ENCODE measurements at regions not wholly inside any gene's neighbourhood (a gene's known extent, or its start where the extent isn't known, plus 50 kb on each side); places are given as distances from the start of the nearest gene placed in this dataset.

- peak overlapping the region; percentile 49 for H3K4me2 ChIP-seq (ENCODE audit: control insufficient read depth, extremely low read depth, insufficient read depth, low read depth, low read length)
- dilution Hi-C loops (cut with MboI; ENCODE audit: extremely low pct_ligation_motif_present, low sequenced_read_pairs), result no loop called here
- peak overlapping the region; percentile 78 for H3K27ac ChIP-seq (ENCODE audit: control insufficient read depth, insufficient read depth, low read length)
- H3K9me1 ChIP-seq (ENCODE audit: control insufficient read depth, extremely low read depth, insufficient read depth, low read length), result no peaks in the 10 kb centered on the region
- H2AFZ ChIP-seq (ENCODE audit: control insufficient read depth, low read length), result no peak overlapping the region
- H3K36me3 ChIP-seq (ENCODE audit: control insufficient read depth in 2 of 2, extremely low read depth in 1 of 2, insufficient read depth in 2 of 2, low read length in 2 of 2), result no peaks in the 10 kb centered on the region
- no peaks in the 10 kb centered on the region for H3K9me3 ChIP-seq (ENCODE audit: control insufficient read depth, low read depth, low read length)
- H3K9ac ChIP-seq (ENCODE audit: control insufficient read depth, extremely low read depth, insufficient read depth, low read length), result no peak overlapping the region
- no peak overlapping the region for H3K4me3 ChIP-seq (ENCODE audit: control insufficient read depth in 2 of 3, extremely low read depth in 1 of 3, insufficient read depth in 2 of 3, low read depth in 1 of 3, low read length in 3 of 3)
- H3K4me1 ChIP-seq (ENCODE audit: control insufficient read depth, extremely low read depth, insufficient read depth, low read length), result peaks cover 27% of the 10 kb centered on the region
- no peaks in the 10 kb centered on the region for H4K20me1 ChIP-seq (ENCODE audit: control insufficient read depth, extremely low read depth, insufficient read depth, low read length)
- H3K79me2 ChIP-seq (ENCODE audit: control insufficient read depth, insufficient read depth, low read length), result no peaks in the 10 kb centered on the region
- DNase-seq (ENCODE audit: low read depth, low spot score), result peak; percentile 84
- TF ChIP-seq, protein P1, sequence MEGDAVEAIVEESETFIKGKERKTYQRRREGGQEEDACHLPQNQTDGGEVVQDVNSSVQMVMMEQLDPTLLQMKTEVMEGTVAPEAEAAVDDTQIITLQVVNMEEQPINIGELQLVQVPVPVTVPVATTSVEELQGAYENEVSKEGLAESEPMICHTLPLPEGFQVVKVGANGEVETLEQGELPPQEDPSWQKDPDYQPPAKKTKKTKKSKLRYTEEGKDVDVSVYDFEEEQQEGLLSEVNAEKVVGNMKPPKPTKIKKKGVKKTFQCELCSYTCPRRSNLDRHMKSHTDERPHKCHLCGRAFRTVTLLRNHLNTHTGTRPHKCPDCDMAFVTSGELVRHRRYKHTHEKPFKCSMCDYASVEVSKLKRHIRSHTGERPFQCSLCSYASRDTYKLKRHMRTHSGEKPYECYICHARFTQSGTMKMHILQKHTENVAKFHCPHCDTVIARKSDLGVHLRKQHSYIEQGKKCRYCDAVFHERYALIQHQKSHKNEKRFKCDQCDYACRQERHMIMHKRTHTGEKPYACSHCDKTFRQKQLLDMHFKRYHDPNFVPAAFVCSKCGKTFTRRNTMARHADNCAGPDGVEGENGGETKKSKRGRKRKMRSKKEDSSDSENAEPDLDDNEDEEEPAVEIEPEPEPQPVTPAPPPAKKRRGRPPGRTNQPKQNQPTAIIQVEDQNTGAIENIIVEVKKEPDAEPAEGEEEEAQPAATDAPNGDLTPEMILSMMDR (optimal IDR thresholded peaks at IDR 0.05 in 1 of 3, IDR thresholded peaks at IDR 0.05 in 1 of 3, conservative IDR thresholded peaks at IDR 0.05 in 1 of 3; ENCODE audit: extremely low read depth in 1 of 3, insufficient read depth in 2 of 3, low read length in 3 of 3), result no peak
- TF ChIP-seq EZH2 (IDR thresholded peaks at IDR 0.05; ENCODE audit: low read length), result no peak
- FAIRE-seq, result peak; percentile 98
- no peaks in the 10 kb centered on the region for H3K27me3 ChIP-seq (ENCODE audit: control insufficient read depth, extremely low read depth, insufficient read depth, low read length)
Observed at GRCh38 chr9:31185831-31186230, 1198.6 kb upstream of the ACO1 start.

- no peaks in the 10 kb centered on the region for H4K20me1 ChIP-seq (ENCODE audit: control insufficient read depth, extremely low read depth, insufficient read depth, low read length)
- peaks cover 25% of the 10 kb centered on the region for H3K4me1 ChIP-seq (ENCODE audit: control insufficient read depth, extremely low read depth, insufficient read depth, low read length)
- DNase-seq (ENCODE audit: low read depth, low spot score) (no peak), FAIRE-seq (no peak)
- H3K9me1 ChIP-seq (ENCODE audit: control insufficient read depth, extremely low read depth, insufficient read depth, low read length), result no peaks in the 10 kb centered on the region
- no peaks in the 10 kb centered on the region for H3K36me3 ChIP-seq (ENCODE audit: control insufficient read depth in 2 of 2, extremely low read depth in 1 of 2, insufficient read depth in 2 of 2, low read length in 2 of 2)
- no peak overlapping the region for H3K27ac ChIP-seq (ENCODE audit: control insufficient read depth, insufficient read depth, low read length)
- dilution Hi-C loops (cut with MboI; ENCODE audit: extremely low pct_ligation_motif_present, low sequenced_read_pairs), result no loop called here
- H3K4me2 ChIP-seq (ENCODE audit: control insufficient read depth, extremely low read depth, insufficient read depth, low read depth, low read length), result no peak overlapping the region
- H3K79me2 ChIP-seq (ENCODE audit: control insufficient read depth, insufficient read depth, low read length), result no peaks in the 10 kb centered on the region
- peak overlapping the region; percentile 28 for H2AFZ ChIP-seq (ENCODE audit: control insufficient read depth, low read length)
- H3K9me3 ChIP-seq (ENCODE audit: control insufficient read depth, low read depth, low read length), result no peaks in the 10 kb centered on the region
- H3K27me3 ChIP-seq (ENCODE audit: control insufficient read depth, extremely low read depth, insufficient read depth, low read length), result no peaks in the 10 kb centered on the region
- H3K4me3 ChIP-seq (ENCODE audit: control insufficient read depth in 2 of 3, extremely low read depth in 1 of 3, insufficient read depth in 2 of 3, low read depth in 1 of 3, low read length in 3 of 3), result no peak overlapping the region
- H3K9ac ChIP-seq (ENCODE audit: control insufficient read depth, extremely low read depth, insufficient read depth, low read length), result no peak overlapping the region
- no peak for TF ChIP-seq EZH2 (IDR thresholded peaks at IDR 0.05; ENCODE audit: low read length)
- TF ChIP-seq, protein P1 (optimal IDR thresholded peaks at IDR 0.05 in 1 of 3, IDR thresholded peaks at IDR 0.05 in 1 of 3, conservative IDR thresholded peaks at IDR 0.05 in 1 of 3; ENCODE audit: extremely low read depth in 1 of 3, insufficient read depth in 2 of 3, low read length in 3 of 3), result no peak
Observed at GRCh38 chr9:31188496-31188895, 1195.9 kb upstream of the ACO1 start.

Measured in keratinocyte (primary cell).